GM19467 (cell line): ENCODE measurements at regions not wholly inside any gene's neighbourhood (a gene's known extent, or its start where the extent isn't known, plus 50 kb on each side); places are given as distances from the start of the nearest gene placed in this dataset.
"Not testable (repeated sequence)": the region's sequence is repeated elsewhere in the genome, so short reads cannot be mapped to it uniquely, and the experiment has no call there.

Experiments used
- ATAC-seq: cut with Tn5 transposase; IDR thresholded peaks from one replicate; pipeline ENCODE4 v1.9.1; 2021; ENCODE audit warnings: mild to moderate bottlenecking, moderate library complexity; ENCODE audit not compliant: unreplicated experiment

DNA sequence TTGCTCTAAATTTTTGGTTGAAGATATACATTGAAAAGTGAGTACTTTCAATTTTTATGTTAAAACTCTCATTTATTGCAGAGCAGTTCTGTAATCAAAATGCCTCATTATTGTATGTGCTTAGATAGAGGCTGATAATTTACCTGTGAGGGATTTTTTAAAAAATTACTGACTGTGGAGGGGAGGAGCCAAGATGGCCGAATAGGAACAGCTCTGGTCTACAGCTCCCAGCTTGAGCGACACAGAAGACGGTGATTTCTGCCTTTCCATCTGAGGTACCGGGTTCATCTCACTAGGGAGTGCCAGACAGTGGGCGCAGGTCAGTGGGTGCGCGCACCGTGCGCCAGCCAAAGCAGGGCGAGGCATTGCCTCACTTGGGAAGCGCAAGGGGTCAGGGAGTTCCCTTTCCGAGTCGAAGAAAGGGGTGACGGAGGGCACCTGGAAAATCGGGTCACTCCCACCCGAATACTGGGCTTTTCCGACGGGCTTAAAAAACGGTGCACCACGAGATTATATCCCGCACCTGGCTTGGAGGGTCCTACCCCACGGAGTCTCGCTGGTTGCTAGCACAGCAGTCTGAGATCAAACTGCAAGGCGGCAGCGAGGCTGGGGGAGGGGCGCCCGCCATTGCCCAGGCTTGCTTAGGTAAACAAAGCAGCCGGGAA is 89.4 kb downstream of the DDX11 start:
- not testable (repeated sequence) for ATAC-seq

DNA sequence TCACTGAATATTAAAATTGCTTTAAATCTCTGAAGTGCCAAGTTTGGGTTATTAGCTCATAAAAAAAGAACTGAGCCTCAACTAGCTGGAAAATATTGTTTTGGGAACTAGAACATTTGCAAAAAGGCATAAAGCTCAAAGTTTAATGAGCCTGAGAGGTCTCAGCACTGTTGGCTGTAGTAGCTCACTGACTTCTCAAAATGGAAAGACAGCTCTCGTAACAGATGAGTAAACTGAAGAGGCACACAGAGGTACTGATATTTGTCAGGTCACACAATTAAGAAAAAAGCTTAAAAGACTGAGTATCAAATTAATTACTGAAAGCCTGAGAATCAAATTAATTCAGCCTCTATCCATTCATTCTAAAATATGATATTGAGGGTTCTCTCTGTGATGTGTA is 100.6 kb downstream of the DDX11 start:
- not testable (repeated sequence) for ATAC-seq

DNA sequence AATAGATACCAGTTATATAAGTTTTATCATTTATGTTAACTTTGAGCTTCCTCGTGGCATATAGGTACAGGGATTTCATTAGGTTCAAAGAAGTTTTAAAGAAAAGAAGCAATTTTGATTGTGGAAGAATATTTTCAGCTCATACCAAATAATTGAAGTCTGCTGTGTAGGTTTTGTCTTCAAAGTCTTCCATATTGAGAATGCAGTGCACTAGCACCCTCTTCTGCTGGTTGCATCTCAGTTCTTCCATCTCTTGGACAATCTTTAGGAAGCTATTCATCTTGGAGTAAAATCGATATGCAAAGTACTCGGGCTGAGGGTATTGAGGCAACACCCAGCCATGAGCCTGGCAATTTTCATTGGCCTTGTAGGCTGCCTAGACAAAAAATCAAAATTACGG is 103.9 kb downstream of the DDX11 start:
- ATAC-seq: not testable (repeated sequence)

DNA sequence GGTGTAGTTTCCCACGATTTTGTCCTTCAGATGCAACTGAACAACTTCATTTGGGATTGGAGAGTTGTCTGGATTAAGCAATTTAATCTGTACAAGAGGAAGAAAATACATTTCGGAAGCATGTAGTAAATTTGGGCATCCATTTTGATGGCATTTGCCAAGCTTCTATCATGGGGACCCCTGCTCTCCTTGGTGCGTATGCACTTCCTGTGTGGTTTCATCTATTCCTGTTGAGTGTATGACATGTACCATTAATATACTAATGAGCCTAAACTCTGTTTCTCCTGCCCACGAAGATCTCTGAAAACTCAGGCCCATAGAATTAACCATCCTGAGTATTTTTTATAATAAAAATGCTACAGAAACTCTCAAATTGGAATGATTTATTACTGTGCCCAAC is 105.2 kb downstream of the DDX11 start:
- ATAC-seq: not testable (repeated sequence)

DNA sequence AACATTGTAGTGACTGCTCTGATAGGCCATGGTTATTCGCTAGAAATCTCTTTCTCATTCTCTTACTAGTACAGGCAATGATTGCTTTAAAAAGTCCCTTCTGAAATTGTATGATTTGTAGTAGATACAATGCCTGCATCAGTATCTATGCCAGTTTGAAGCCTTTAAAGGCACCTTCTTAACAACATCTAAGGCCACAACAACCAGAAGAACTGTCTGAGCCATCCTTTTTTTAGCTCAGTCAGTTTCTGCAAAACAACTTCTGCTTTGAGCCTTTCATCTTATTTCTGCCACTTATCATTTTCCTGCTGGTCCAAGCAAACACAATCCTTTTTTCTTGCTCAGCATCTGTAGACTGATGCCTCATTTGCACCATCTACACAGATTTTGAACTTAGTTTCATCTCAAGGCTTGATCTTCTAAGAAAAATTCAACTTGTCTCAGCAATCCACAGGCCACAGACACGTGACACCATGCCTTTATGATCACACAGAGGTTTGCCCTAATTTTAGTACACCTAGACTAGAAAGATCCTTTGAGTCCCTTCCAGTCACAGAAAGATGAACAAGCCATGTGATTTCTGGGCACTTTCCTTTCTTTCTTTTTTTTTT is 106.1 kb downstream of the DDX11 start:
- not testable (repeated sequence) for ATAC-seq

DNA sequence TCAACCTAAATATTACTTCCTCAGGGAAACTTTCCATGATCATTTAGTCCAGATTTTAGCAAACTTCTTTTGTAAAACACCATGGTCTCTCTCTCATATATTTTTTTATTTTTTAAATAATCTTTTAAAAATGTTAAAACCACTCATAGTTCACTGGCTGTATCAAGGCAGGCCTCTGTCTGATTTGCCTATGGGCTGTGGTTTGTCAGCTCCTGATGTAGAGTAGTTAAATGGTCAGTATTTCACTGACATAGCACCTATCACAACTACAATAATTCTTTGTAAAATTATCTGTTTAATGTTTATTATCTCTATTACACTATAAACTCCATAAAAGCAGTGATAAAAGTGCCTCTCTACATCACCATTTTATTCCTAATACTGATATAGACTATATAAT is 108.9 kb downstream of the DDX11 start:
- ATAC-seq: not testable (repeated sequence)

DNA sequence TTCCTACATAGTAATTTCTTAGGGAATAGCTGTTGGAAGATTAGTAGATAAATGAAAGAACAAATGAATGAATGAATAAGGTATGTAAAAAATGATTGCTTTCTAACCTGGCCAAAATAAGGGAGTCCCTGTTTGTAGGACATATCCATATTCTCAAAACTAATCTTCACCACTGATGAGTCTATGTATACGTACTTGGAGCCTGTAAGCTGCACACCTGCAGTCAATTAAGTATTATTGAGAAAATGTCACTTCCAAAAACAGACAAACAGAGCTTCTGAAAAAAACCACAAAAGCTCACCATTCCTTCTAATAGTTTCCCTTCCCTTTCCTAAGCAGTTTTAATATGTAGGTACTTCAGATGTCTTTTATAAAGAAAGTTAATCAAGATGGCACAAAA is 109.4 kb downstream of the DDX11 start:
- not testable (repeated sequence) for ATAC-seq

DNA sequence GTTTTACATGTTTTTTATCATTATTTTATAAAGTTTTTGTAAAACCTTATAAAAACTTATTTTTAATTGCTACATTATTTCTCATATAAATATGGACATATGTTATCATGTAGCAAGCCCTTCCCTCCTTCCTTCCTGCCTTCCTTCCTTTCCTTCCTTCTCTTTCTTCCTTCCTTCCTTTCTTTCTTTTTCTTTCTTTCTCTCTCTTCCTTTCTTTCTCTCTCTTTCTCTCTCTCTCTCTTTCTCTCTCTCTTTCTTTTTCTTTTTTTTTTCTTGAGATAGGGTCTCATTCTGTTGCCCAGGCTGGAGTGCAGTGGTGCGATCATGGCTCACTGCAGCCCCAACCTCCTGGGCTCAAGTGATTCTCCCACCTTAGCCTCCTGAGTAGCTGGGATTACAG is 110.2 kb downstream of the DDX11 start:
- not testable (repeated sequence) for ATAC-seq

DNA sequence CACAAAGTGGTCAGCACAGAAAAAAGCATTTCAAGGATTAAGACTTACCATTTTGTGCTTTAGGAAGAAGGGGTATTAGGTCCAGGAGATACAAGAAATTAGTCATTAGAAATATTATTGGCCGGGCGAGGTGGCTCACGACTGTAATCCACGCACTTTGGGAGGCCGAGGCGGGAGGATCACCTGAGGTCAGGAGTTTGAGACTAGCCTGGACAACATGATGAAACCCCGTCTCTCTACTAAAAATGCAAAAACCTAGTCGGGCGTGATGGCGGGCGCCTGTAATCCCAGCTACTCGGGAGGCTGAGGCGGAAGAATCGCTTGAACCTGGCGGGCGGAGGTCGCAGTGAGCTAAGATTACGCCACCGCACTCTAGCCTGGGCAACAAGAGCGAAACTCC is 111.0 kb downstream of the DDX11 start:
- ATAC-seq: not testable (repeated sequence)

DNA sequence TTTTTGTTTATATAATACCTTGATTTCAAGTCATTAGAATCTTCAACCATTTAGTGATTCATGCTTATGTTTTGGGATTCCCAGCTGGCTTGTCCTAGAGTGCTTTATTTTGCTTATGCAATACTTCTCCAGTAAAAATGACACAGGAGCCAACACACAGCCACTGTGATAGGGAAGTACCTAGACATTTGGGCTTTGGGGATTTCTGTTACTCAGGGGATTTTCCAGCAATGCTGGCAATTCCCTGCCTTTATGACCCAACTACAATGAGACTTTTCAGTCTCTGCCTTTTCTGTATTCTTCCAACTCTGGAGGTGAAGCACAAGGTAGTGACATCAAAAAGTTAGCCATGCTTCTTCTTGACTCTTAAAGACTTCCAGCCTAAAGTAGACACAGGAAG is 119.0 kb downstream of the DDX11 start:
- ATAC-seq: not testable (repeated sequence)

DNA sequence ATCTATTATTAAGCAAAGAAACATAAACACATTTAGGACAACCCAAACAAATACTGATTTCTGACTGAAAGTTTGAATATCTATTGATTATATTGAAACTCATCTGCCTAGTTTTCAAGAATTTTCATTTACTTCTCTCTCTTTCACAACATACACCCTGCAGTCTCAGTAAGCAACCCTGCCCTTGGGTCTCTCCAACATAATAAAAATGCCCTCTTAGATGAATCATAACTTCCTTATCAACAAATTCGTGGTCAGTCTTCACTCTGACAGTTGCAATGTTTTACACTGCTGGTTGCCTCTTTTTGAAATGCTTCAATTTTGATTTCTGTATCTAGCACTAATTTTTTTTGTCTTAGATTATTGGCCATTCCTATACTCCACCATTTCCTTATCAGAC is 122.0 kb downstream of the DDX11 start:
- ATAC-seq: not testable (repeated sequence)

DNA sequence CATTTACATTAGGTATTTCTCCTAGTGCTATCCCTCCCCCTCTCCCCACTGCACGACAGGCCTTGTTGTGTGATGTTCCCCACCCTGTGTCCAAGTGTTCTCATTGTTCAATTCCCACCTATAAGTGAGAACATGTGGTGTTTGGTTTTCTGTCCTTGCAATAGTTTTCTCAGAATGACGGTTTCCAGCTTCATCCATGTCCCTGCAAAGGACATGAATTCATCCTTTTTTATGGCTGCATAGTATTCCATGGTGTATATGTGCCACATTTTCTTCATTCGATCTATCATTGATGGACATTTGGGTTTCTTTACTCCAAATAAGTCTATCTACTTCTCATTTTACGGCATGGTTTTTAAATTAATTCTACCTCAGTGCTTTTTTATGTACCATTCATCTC is 125.8 kb downstream of the DDX11 start:
- not testable (repeated sequence) for ATAC-seq

DNA sequence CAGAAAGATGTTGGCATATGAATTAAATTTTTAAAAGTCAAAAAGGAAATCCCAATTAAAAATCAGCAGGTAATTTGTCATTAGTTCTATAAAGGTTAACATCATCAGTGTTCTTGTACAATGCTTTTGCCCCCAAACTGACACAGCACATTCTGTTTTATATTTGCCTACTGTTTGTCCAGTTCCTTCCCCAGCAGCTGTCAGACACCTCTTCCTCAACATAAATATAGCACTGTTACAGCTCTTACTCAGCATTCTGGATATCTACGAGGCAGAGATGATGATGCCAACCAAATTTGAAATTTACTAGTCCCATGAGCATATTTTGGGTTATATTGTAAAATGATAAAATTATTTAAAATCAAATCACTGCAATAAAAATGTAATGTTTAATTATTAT is 124.6 kb downstream of the SINHCAF start:
- ATAC-seq: no peak

DNA sequence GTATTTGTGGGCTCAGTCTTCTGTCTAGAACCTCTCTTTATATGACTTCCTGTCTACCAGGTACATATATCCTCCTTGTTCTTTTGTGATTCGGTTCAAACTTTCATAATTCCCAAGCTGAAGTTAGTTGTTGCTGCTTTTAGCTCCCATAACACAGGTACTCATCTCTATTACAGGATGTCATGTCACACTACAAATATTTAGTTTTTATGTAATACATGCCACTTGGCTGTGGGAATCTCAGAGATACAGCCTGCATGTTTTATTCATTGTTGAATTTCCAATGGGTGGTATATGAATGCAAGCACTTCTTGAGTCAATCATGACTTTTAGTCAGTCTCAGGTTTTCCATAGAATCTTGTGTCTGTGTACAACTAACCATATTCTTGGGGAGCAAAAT is 122.7 kb downstream of the SINHCAF start:
- no peak for ATAC-seq

DNA sequence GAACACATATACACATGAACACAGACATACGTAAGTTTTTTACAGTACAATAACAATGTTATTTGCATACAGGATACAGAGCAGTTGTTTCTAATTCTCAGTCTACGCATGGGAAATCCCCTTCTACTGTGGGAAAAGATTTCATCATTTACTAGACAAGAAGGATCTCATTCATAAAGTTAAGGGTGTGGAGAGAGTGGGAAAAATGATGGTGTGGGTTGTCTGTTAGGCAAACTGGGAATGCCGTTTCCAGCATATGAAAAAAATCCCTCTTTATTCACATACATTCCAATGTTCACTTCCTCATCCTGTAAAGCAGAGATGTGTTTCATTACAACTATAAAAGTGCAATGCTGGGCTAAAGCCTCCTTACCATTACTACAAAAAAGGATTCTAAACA is 120.9 kb downstream of the SINHCAF start:
- ATAC-seq: peak; percentile 80

DNA sequence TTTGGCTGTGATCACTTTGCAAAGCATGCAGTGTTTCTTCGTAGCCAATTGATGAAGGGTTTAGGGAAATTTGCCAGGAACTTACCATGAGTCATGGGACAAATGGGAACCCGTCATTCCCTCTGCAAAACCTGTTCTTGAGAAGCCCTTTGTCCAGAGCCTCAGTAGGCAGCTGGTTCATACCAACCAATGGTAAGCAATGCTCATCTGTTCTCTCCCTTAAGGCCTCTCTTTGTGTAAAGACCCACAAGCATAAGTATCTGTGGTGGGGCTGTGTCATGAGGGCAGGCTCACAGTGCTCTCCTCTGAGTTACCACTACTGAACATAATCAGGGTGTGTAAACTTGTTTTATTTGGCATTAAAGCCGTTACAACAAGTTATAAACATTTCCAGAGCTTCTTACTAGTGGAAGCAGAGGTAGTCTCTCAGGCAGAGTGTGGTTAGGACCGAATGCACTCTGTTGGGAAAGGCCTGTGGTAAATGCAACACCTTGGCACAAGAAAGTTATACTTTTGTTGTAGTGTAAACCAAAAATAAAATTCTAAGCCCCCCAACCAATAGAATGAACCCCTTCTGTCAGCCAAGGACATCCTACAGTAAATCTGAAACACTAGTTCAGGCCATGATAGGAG is 119.8 kb downstream of the SINHCAF start:
- no peak for ATAC-seq

DNA sequence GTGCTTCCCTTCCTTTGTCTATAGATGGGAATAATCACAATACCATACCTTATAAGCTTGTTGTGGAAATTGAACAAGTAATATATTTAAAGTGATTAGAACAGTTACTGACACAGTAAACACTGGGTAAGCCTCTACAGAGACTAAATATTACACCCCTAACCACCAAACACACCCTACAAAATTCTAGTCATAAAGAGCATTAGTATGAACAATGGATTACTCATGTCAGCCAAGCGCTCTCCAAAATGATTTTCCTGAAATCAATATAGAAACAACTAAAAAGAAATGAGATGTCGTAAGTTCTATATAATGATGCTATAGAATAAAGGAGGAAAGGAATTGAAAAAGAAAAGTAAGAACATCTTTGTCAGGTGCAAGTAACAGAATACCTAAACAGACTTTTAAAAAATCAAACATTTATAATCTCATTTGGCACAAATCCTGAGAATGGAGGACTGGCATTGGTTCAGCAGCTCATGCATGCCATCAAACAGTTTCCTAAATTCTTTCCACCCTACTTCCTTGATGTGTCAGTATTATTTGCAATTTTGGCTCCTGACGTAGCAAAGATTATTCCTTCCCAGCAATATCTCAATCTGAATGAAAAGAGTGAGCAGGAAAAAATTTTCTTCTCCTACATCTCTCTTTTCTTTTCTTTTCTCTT is 118.0 kb downstream of the SINHCAF start:
- ATAC-seq: no peak

DNA sequence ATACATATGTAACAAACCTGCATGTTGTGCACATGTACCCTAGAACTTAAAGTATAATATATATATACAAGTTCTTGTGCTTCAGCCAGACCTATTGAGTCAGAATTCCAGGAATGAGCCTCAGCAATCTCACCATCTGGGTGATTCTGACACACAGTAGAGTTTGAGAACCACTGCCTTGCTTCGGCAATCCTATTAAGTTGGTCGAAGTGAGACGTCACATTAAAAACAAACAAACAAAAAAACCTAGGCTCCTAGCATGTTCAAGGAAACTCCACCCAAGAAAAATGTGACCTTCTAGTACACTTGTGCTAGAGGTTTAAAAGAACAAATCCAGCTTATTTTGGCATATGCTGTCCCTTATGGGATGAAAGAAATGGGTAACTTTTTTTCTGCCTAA is 115.8 kb downstream of the SINHCAF start:
- ATAC-seq: no peak

DNA sequence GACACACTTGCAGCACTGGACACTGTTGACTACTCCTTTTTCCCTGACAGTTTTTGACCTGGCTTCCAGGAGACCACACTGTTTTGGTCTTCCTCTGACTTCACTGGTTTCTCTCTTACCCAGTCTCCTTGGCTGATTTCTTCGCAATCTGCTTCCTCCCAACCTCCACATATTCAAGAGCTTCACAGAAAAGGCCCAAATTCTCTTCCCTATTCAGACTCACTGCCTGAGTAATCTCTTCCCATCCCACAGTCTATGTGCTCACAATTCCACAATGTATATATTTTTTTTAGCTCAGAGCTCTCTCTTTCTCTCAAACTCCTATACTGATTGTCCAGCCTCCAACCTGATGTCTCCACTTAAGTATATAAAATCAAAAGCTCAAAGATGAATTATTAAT is 115.4 kb downstream of the SINHCAF start:
- ATAC-seq: no peak

DNA sequence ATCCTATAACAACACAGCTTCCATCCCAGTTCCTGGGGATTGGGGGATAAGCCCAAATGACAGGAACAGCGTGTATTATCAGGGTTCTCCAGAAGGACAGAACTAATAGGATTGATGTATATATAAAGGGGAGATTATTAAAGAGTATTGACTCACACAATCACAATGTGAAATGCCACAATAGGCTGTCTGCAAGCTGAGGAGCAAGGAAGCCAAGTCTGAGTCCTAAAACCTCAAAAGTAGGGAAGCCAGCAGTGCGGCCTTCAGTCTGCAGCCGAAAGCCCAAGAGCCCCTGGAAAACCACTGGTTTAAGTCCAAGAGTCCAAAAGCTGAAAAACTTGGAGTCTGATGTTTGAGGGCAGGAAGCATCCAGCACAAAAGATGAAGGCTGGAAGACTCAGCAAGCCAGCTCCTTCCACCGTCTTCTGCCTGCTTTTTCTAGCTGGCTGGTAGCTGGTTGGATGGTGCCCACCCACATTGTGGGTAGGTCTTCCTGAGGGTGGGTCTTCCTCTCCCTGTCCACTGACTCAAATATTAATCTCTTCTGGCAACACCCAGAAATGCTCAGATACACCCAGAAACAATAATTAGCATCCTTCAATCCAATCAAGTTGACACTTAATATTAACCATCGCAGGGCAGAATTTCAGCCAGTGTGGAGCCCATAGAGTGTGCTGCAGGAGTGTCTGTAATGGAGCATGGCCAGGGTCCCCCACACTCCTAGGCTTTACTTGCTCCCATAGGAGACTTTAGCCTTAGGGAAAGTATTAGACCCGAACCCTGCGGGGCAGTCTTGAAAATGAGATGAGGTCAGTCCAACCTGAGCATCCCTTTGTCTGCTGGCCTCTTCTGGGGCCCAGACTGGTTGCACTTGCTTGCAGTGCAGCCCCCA is 111.1 kb downstream of the SINHCAF start:
- ATAC-seq: no peak
